ENCODE measurements at regions not wholly inside any gene's neighbourhood (a gene's known extent, or its start where the extent isn't known, plus 50 kb on each side); places are given as distances from the start of the nearest gene placed in this dataset.
A peak's percentile ranks its signal among the peaks of the same experiment; 100 is the strongest.

GRCh38 chr9:108300306-108301287 lies 555.2 kb downstream of the ACTL7B start:
- Histone ChIP-seq H4K20me1 (ENCODE audit: insufficient read depth, low read length) (no peaks in the 10 kb centered on the region), H3K9me3 (replicated peaks in 1 of 2; ENCODE audit: control insufficient read depth in 1 of 2, insufficient read depth in 1 of 2, low read length in 2 of 2) (peaks cover 3 to 5% of the 10 kb centered on the region in 2 donors), H3K4me3 (replicated peaks in 1 of 3; ENCODE audit: low read depth in 2 of 3, low read length in 3 of 3) (peak overlapping the region in 1 of 3 experiments; percentile 34), H2AFZ (ENCODE audit: insufficient read depth, low read depth, low read length, poor library complexity, severe bottlenecking) (peak overlapping the region; percentile 55), H3K27ac (ENCODE audit: low read depth in 1 of 2, low read length in 2 of 2) (peak overlapping the region; percentile 77 to 91), H3K79me2 (ENCODE audit: insufficient read depth, low read length) (no peaks in the 10 kb centered on the region), H3K36me3 (replicated peaks in 1 of 2; ENCODE audit: control insufficient read depth in 1 of 2, insufficient read depth in 2 of 2, low read length in 2 of 2) (no peaks in the 10 kb centered on the region), H3K27me3 (ENCODE audit: control insufficient read depth in 2 of 2, insufficient read depth in 2 of 2, low read length in 2 of 2) (no peaks in the 10 kb centered on the region), H3K4me1 (ENCODE audit: control insufficient read depth in 1 of 2, insufficient read depth in 2 of 2, low read length in 2 of 2) (peaks cover 50 to 59% of the 10 kb centered on the region in 2 donors), H3K9ac (ENCODE audit: insufficient read depth, low read length, poor library complexity, severe bottlenecking) (no peak overlapping the region), H3K4me2 (replicated peaks; ENCODE audit: extremely low read depth, low read length, poor library complexity, severe bottlenecking) (peak overlapping the region; percentile 47)
- Mint-ChIP-seq H3K27me3 (ENCODE audit: low read depth in 3 of 3) (peaks cover 0 to 3% (median 0%) of the 10 kb centered on the region in 3 donors), H3K4me1 (peaks cover 49% of the 10 kb centered on the region), H3K36me3 (peaks cover 0 to 4% of the 10 kb centered on the region in 2 donors), H3K27ac (peak overlapping the region; percentile 88 to 96 (median 94)), H3K9me3 (peaks cover 6 to 17% (median 8%) of the 10 kb centered on the region in 7 donors), H3K4me3 (peak overlapping the region in 1 of 2 donors; percentile 75)
- whole genome bisulfite sequencing (ENCODE audit: insufficient coverage), result 28% methylated on average over 9 of the region's 9 CpGs
- no peak for TF ChIP-seq CTCF (IDR thresholded peaks at IDR 0.05)
- intact Hi-C loops (cut with micrococcal nuclease), result no loop called here
- peak; percentile 67 to 82 (median 82) for DNase-seq

GRCh38 chr9:108297073-108297472 lies 558.7 kb downstream of the ACTL7B start:
- H3K27me3 ChIP-seq (ENCODE audit: control insufficient read depth in 2 of 2, insufficient read depth in 2 of 2, low read length in 2 of 2), result no peaks in the 10 kb centered on the region
- peaks cover 50 to 57% of the 10 kb centered on the region in 2 donors for H3K4me1 ChIP-seq (ENCODE audit: control insufficient read depth in 1 of 2, insufficient read depth in 2 of 2, low read length in 2 of 2)
- Mint-ChIP-seq H3K4me3 (peak overlapping the region in 1 of 2 donors; percentile 26), H3K27ac (peak overlapping the region; percentile 78 to 93 (median 92)), H3K36me3 (peaks cover 0 to 4% of the 10 kb centered on the region in 2 donors), H3K27me3 (ENCODE audit: low read depth in 3 of 3) (no peaks in the 10 kb centered on the region), H3K4me1 (peaks cover 48% of the 10 kb centered on the region), H3K9me3 (peaks cover 5 to 17% (median 10%) of the 10 kb centered on the region in 7 donors)
- 0% methylated on average over 2 of the region's 4 CpGs for WGBS (ENCODE audit: insufficient coverage)
- intact Hi-C loops (cut with micrococcal nuclease), result no loop called here
- peak overlapping the region; percentile 35 for H3K4me2 ChIP-seq (replicated peaks; ENCODE audit: extremely low read depth, low read length, poor library complexity, severe bottlenecking)
- peak; percentile 63 to 86 (median 78) for DNase-seq
- H3K4me3 ChIP-seq (replicated peaks in 1 of 3; ENCODE audit: low read depth in 2 of 3, low read length in 3 of 3), result peak overlapping the region in 1 of 3 experiments; percentile 12
- no peaks in the 10 kb centered on the region for H3K79me2 ChIP-seq (ENCODE audit: insufficient read depth, low read length)
- peak overlapping the region; percentile 54 for H2AFZ ChIP-seq (ENCODE audit: insufficient read depth, low read depth, low read length, poor library complexity, severe bottlenecking)
- no peak overlapping the region for H3K9ac ChIP-seq (ENCODE audit: insufficient read depth, low read length, poor library complexity, severe bottlenecking)
- no peaks in the 10 kb centered on the region for H4K20me1 ChIP-seq (ENCODE audit: insufficient read depth, low read length)
- H3K9me3 ChIP-seq (replicated peaks in 1 of 2; ENCODE audit: control insufficient read depth in 1 of 2, insufficient read depth in 1 of 2, low read length in 2 of 2), result peaks cover 3 to 5% of the 10 kb centered on the region in 2 donors
- no peak for TF ChIP-seq CTCF (IDR thresholded peaks at IDR 0.05)
- H3K27ac ChIP-seq (ENCODE audit: low read depth in 1 of 2, low read length in 2 of 2), result peak overlapping the region; percentile 66 to 80
- no peaks in the 10 kb centered on the region for H3K36me3 ChIP-seq (replicated peaks in 1 of 2; ENCODE audit: control insufficient read depth in 1 of 2, insufficient read depth in 2 of 2, low read length in 2 of 2)

Data from CD14-positive monocyte (primary cell).